ENCODE measurements at regions not wholly inside any gene's neighbourhood (a gene's known extent, or its start where the extent isn't known, plus 50 kb on each side); places are given as distances from the start of the nearest gene placed in this dataset.

DNA sequence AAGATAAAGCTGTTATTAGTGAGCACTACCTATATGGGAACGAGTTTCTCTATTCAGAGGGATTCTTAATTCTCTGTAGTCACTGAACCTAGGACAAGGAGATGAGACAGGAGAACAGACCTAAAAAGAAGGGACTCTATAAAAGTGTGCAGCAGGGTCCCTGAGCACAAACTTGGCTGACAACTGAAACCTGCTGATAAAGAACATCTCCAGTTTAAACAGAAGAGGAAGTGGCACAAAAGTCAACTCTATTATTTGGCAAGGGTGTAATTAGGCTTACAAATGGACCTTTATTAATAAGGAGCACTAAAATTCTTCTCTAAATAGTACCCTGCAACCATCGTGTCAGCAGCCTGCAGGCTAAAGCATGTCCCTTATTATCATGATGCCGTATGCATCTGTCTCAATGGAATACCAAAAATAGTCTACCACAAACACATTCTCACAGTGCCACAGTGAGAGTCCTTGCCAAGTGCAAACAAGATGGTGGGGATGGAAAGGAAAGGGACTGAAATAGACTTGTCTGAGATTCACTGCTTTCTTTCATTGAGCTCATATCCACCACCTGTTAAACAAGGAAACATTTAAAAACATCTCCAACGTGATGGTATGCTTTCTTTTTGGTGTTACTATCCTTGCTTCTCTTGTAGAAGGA is 260.2 kb downstream of the INSIG2 start:
- Histone ChIP-seq H3K4me1 (no peaks in the 10 kb centered on the region), H3K36me3 (no peaks in the 10 kb centered on the region), H3K27ac (no peak overlapping the region), H3K27me3 (no peaks in the 10 kb centered on the region), H3K9me3 (no peaks in the 10 kb centered on the region), H3K4me3 (no peak overlapping the region)
- no peak for DNase-seq
- intact Hi-C loops (cut with DNase I) = no loop called here
- WGBS, 2 donors = 32 to 54% methylated on average over 4 of the region's 4 CpGs
- TF ChIP-seq POLR2A (IDR thresholded peaks at IDR 0.05) = no peak
- TF ChIP-seq, protein P1, sequence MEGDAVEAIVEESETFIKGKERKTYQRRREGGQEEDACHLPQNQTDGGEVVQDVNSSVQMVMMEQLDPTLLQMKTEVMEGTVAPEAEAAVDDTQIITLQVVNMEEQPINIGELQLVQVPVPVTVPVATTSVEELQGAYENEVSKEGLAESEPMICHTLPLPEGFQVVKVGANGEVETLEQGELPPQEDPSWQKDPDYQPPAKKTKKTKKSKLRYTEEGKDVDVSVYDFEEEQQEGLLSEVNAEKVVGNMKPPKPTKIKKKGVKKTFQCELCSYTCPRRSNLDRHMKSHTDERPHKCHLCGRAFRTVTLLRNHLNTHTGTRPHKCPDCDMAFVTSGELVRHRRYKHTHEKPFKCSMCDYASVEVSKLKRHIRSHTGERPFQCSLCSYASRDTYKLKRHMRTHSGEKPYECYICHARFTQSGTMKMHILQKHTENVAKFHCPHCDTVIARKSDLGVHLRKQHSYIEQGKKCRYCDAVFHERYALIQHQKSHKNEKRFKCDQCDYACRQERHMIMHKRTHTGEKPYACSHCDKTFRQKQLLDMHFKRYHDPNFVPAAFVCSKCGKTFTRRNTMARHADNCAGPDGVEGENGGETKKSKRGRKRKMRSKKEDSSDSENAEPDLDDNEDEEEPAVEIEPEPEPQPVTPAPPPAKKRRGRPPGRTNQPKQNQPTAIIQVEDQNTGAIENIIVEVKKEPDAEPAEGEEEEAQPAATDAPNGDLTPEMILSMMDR (IDR thresholded peaks at IDR 0.05) = no peak

DNA sequence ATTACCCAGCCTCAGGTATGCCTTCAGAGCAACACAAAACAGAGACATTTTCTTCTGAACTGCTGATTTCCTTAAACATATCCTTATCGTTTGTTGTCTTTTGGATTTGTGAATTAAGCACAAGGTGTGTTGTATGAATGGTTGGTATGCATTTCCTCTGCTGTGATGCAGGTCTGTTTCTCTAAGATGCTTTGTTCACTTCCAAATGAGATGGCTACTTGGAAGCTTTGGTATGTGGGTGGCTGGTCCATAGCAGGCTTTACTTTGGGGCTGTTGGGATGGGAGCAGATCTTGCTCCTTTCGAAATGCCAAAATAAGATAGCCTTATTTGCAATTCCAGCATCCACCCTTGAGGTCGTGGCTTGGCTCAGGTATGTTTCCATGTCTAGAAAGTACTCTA is 257.2 kb downstream of the INSIG2 start:
- intact Hi-C loops (cut with DNase I) = no loop called here
- Histone ChIP-seq H3K4me1 (no peaks in the 10 kb centered on the region), H3K27ac (no peak overlapping the region), H3K36me3 (no peaks in the 10 kb centered on the region), H3K9me3 (no peaks in the 10 kb centered on the region), H3K27me3 (no peaks in the 10 kb centered on the region), H3K4me3 (no peak overlapping the region)
- no peak for DNase-seq
- 56 to 100% methylated on average over 1 to 3 of the region's 3 CpGs for WGBS, 2 donors
- no peak for TF ChIP-seq POLR2A (IDR thresholded peaks at IDR 0.05)
- TF ChIP-seq, protein P1 (IDR thresholded peaks at IDR 0.05) = no peak

DNA sequence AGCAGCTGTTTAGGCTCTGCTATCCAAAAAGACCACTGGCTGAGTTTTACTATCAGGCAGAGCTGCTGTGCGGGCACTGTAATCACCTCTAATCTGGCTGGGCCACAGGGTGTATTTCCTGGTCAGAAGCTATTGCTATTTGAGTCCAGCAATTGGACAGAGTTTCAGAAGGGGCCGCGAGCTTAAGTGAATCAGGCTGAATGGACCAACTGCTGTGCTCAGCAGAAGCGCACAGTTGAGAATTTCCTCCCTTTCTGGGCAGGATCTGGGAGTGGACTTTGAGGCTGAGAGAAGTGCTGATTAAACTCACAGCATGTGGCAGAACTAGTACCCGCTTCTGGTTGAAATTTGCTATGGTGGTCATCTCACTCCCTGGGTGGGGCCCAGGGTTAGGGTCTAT is 251.8 kb downstream of the INSIG2 start:
- no peaks in the 10 kb centered on the region for H3K36me3 ChIP-seq
- H3K9me3 ChIP-seq = peaks cover 0 to 11% (median 0%) of the 10 kb centered on the region in 3 donors
- H3K4me1 ChIP-seq = no peaks in the 10 kb centered on the region
- intact Hi-C loops (cut with DNase I) = no loop called here
- no peak overlapping the region for H3K27ac ChIP-seq
- H3K4me3 ChIP-seq = no peak overlapping the region
- no peaks in the 10 kb centered on the region for H3K27me3 ChIP-seq
- no peak for DNase-seq
- TF ChIP-seq, protein P1 (IDR thresholded peaks at IDR 0.05) = no peak
- no peak for TF ChIP-seq POLR2A (IDR thresholded peaks at IDR 0.05)
- WGBS, 2 donors = 71 to 73% methylated on average over 2 to 5 of the region's 5 CpGs

DNA sequence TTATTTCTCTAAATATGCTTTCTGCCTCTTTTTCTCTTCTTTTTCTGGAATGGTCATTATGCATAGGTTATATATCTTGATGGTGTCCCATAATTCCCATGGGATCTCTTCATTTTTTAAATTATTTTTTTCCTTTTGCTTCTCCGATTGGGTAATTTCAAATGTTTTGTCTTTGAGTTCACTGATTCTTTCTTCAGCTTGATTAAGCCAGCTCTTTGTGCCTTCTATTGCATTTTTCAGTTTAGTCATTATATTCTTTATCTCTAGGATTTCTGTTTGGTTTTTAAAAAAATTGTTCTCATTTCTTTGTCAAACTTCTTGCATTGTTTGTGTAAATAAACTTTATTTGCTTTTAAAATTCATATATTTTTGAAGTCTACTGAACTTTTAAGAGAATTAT is 251.1 kb downstream of the INSIG2 start:
- Histone ChIP-seq H3K4me3 (no peak overlapping the region), H3K27me3 (no peaks in the 10 kb centered on the region), H3K36me3 (no peaks in the 10 kb centered on the region), H3K27ac (no peak overlapping the region), H3K9me3 (peaks cover 0 to 11% (median 0%) of the 10 kb centered on the region in 3 donors), H3K4me1 (no peaks in the 10 kb centered on the region)
- 91 to 100% methylated on average over 1 of the region's 1 CpG for WGBS, 2 donors
- no peak for DNase-seq
- no peak for TF ChIP-seq POLR2A (IDR thresholded peaks at IDR 0.05)
- TF ChIP-seq, protein P1 (IDR thresholded peaks at IDR 0.05) = no peak
- intact Hi-C loops (cut with DNase I) = no loop called here

DNA sequence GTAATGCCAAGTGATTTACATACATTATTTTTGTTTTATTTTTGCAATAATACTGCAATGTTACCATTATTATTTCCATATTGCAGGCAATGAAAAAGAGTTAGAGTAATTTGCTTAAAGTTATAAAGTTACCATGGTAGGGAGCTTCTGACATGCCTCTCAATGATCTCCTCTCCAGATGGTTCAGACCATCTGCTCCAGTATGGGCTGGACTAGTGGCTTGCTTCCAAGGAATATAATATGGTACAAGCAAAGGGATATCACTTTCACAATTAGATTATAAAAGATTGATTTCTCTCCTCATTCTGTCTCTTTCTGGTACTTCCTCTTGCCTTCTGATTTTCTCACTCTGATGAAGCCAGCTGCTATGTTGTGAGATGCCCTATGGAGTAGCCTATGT is 245.4 kb downstream of the INSIG2 start:
- no peak for DNase-seq
- H3K27me3 ChIP-seq = peaks cover 0 to 4% (median 0%) of the 10 kb centered on the region in 4 donors
- intact Hi-C loops (cut with DNase I) = no loop called here

More for the DNA sequence above, 245.4 kb downstream of the INSIG2 start:
- no peaks in the 10 kb centered on the region for H3K9me3 ChIP-seq
- no peak overlapping the region for H3K27ac ChIP-seq
- no peak overlapping the region for H3K4me3 ChIP-seq
- H3K4me1 ChIP-seq = no peaks in the 10 kb centered on the region
- H3K36me3 ChIP-seq = no peaks in the 10 kb centered on the region
- no peak for TF ChIP-seq POLR2A (IDR thresholded peaks at IDR 0.05)
- TF ChIP-seq, protein P1 (IDR thresholded peaks at IDR 0.05) = no peak

Measured in esophagus squamous epithelium (tissue), 5 donors.